ENCODE measurements at regions not wholly inside any gene's neighbourhood (a gene's known extent, or its start where the extent isn't known, plus 50 kb on each side); places are given as distances from the start of the nearest gene placed in this dataset.

GRCh38 chr12:125331342-125332052, 266.3 kb downstream of the AACS start:
- H3K79me2 ChIP-seq (ENCODE audit: insufficient read depth, low read depth, low read length), result no peaks in the 10 kb centered on the region
- DNase-seq (ENCODE audit: low spot score), result no peak
- TF ChIP-seq, protein P1, sequence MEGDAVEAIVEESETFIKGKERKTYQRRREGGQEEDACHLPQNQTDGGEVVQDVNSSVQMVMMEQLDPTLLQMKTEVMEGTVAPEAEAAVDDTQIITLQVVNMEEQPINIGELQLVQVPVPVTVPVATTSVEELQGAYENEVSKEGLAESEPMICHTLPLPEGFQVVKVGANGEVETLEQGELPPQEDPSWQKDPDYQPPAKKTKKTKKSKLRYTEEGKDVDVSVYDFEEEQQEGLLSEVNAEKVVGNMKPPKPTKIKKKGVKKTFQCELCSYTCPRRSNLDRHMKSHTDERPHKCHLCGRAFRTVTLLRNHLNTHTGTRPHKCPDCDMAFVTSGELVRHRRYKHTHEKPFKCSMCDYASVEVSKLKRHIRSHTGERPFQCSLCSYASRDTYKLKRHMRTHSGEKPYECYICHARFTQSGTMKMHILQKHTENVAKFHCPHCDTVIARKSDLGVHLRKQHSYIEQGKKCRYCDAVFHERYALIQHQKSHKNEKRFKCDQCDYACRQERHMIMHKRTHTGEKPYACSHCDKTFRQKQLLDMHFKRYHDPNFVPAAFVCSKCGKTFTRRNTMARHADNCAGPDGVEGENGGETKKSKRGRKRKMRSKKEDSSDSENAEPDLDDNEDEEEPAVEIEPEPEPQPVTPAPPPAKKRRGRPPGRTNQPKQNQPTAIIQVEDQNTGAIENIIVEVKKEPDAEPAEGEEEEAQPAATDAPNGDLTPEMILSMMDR (conservative IDR thresholded peaks at IDR 0.05; ENCODE audit: low read length), result no peak
- no peak for TF ChIP-seq EZH2phosphoT487 (IDR thresholded peaks at IDR 0.05; ENCODE audit: borderline replicate concordance, low read depth, low read length)
- ChIA-PET CTCF (ENCODE audit: unreplicated experiment) (interaction anchor here (1.0 to 1.4 kb wide), 2 partner anchors 9 to 71 kb away, joined by 3 to 4 read pairs; no protein-coding TSS in a partner anchor), POLR2A (interaction anchor here (0.5 to 0.7 kb wide), 3 partner anchors 22 to 430 kb away, joined by 3 to 6 read pairs (median 3); no protein-coding TSS in a partner anchor)
- H3K4me1 ChIP-seq (ENCODE audit: insufficient read depth, low read length, poor library complexity, severe bottlenecking), result peaks cover 8% of the 10 kb centered on the region
- H3K4me2 ChIP-seq (ENCODE audit: low read length), result peak overlapping the region; percentile 46; the same call in 1 of the 2 replicates
- no peak overlapping the region for H3K4me3 ChIP-seq (ENCODE audit: low read depth, low read length, poor library complexity, severe bottlenecking)
- no peak overlapping the region for H3K27ac ChIP-seq (ENCODE audit: low read depth, low read length, poor library complexity, severe bottlenecking)
- H3K9me2 ChIP-seq (ENCODE audit: insufficient read depth, low read length), result no peaks in the 10 kb centered on the region
- intact Hi-C loops (cut with micrococcal nuclease; ENCODE audit: unreplicated experiment), result loop anchor here (1.0 to 5.0 kb wide), 5 partner anchors 72 to 441 kb away; no protein-coding TSS in a partner anchor
- H2AFZ ChIP-seq (ENCODE audit: low read length), result no peak overlapping the region
- H4K20me1 ChIP-seq (ENCODE audit: insufficient read depth, low read length), result no peaks in the 10 kb centered on the region
- no TSS peak for BruUV-seq (replicated peaks)
- H3K9me3 ChIP-seq (ENCODE audit: low read length), result no peaks in the 10 kb centered on the region
- H3K36me3 ChIP-seq (ENCODE audit: insufficient read depth, low read length), result no peaks in the 10 kb centered on the region

DNA sequence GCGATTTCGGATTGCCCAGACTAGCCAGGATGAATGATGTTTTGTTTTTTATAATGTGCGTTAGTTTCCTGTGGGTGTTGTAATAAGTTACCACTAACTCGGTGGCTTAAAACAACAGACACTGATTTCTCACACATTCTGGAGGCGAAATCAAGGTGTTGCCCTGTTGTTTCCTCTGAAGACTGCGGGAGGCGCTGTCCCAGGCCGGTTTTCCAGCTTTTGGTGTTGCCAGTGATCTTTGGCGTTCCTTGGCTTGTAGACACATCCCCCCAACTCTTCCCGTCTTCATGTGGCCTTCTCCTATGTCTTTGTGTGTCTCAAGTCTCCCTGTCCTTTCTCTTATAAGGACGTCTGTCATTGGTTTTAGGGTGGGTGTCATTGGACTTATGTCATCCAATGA, 267.7 kb downstream of the AACS start:
- H3K27ac ChIP-seq (ENCODE audit: low read depth, low read length, poor library complexity, severe bottlenecking), result no peak overlapping the region
- H3K9me2 ChIP-seq (ENCODE audit: insufficient read depth, low read length), result no peaks in the 10 kb centered on the region
- TF ChIP-seq EZH2phosphoT487 (IDR thresholded peaks at IDR 0.05; ENCODE audit: borderline replicate concordance, low read depth, low read length), result no peak
- TF ChIP-seq, protein P1 (conservative IDR thresholded peaks at IDR 0.05; ENCODE audit: low read length), result peak; percentile 73
- no peaks in the 10 kb centered on the region for H3K36me3 ChIP-seq (ENCODE audit: insufficient read depth, low read length)
- BruUV-seq (replicated peaks), result no TSS peak
- CTCF ChIA-PET (ENCODE audit: unreplicated experiment), result interaction anchor here (0.5 to 0.9 kb wide), 2 partner anchors 17 to 84 kb away, joined by 3 read pairs; no protein-coding TSS in a partner anchor
- POLR2A ChIA-PET, result interaction anchor here (0.5 kb wide), 1 partner anchor 69 kb away, joined by 3 read pairs; no protein-coding TSS in a partner anchor
- H2AFZ ChIP-seq (ENCODE audit: low read length), result no peak overlapping the region
- peaks cover 8% of the 10 kb centered on the region for H3K4me1 ChIP-seq (ENCODE audit: insufficient read depth, low read length, poor library complexity, severe bottlenecking)
- H3K79me2 ChIP-seq (ENCODE audit: insufficient read depth, low read depth, low read length), result no peaks in the 10 kb centered on the region
- no peaks in the 10 kb centered on the region for H3K9me3 ChIP-seq (ENCODE audit: low read length)
- DNase-seq (ENCODE audit: low spot score), result no peak
- intact Hi-C loops (cut with micrococcal nuclease; ENCODE audit: unreplicated experiment), result loop anchor here (5.0 kb wide), 4 partner anchors 96 to 439 kb away; no protein-coding TSS in a partner anchor
- H4K20me1 ChIP-seq (ENCODE audit: insufficient read depth, low read length), result no peaks in the 10 kb centered on the region
- no peak overlapping the region for H3K4me2 ChIP-seq (ENCODE audit: low read length)
- no peak overlapping the region for H3K4me3 ChIP-seq (ENCODE audit: low read depth, low read length, poor library complexity, severe bottlenecking)

- H3K4me1 ChIP-seq (ENCODE audit: insufficient read depth, low read length, poor library complexity, severe bottlenecking), result peaks cover 8% of the 10 kb centered on the region
- intact Hi-C loops (cut with micrococcal nuclease; ENCODE audit: unreplicated experiment), result no loop called here
- H2AFZ ChIP-seq (ENCODE audit: low read length), result no peak overlapping the region
- CTCF ChIA-PET (ENCODE audit: unreplicated experiment), result no interaction called here
- no peak overlapping the region for H3K4me3 ChIP-seq (ENCODE audit: low read depth, low read length, poor library complexity, severe bottlenecking)
- H3K9me3 ChIP-seq (ENCODE audit: low read length), result no peaks in the 10 kb centered on the region
- POLR2A ChIA-PET, result no interaction called here
- H3K9me2 ChIP-seq (ENCODE audit: insufficient read depth, low read length), result no peaks in the 10 kb centered on the region
- no peaks in the 10 kb centered on the region for H3K79me2 ChIP-seq (ENCODE audit: insufficient read depth, low read depth, low read length)
- no peak overlapping the region for H3K27ac ChIP-seq (ENCODE audit: low read depth, low read length, poor library complexity, severe bottlenecking)
- no peak overlapping the region for H3K4me2 ChIP-seq (ENCODE audit: low read length)
- no peak for DNase-seq (ENCODE audit: low spot score)
- H3K36me3 ChIP-seq (ENCODE audit: insufficient read depth, low read length), result no peaks in the 10 kb centered on the region
- H4K20me1 ChIP-seq (ENCODE audit: insufficient read depth, low read length), result no peaks in the 10 kb centered on the region
- no TSS peak for BruUV-seq (replicated peaks)
- TF ChIP-seq, protein P1 (conservative IDR thresholded peaks at IDR 0.05; ENCODE audit: low read length), result no peak
- TF ChIP-seq EZH2phosphoT487 (IDR thresholded peaks at IDR 0.05; ENCODE audit: borderline replicate concordance, low read depth, low read length), result no peak
Observed at GRCh38 chr12:125336246-125336645, 271.0 kb downstream of the AACS start.
